Activated CD8-positive, alpha-beta memory T cell treated with anti-CD3 and anti-CD28 coated beads for 1 hour (primary cell): ENCODE measurements at regions not wholly inside any gene's neighbourhood (a gene's known extent, or its start where the extent isn't known, plus 50 kb on each side); places are given as distances from the start of the nearest gene placed in this dataset.
"Not testable (repeated sequence)": the region's sequence is repeated elsewhere in the genome, so short reads cannot be mapped to it uniquely, and the experiment has no call there.

Experiments used
- DNase-seq, 2 donors: peaks; one replicate each; pipeline ENCODE4 v3.0.0-alpha.2; 2020; ENCODE audit warnings: low read depth in 1 of 2; ENCODE audit errors: extremely low read depth in 1 of 2

GRCh38 chr12:66774929-66775328 lies 96.1 kb upstream of the GRIP1 start:
- DNase-seq = no peak

GRCh38 chr12:66775871-66776270 lies 97.0 kb upstream of the GRIP1 start:
- no peak for DNase-seq

GRCh38 chr12:66776974-66777373 lies 98.1 kb upstream of the GRIP1 start:
- peak in 1 of 2 donors; percentile 8 for DNase-seq

DNA sequence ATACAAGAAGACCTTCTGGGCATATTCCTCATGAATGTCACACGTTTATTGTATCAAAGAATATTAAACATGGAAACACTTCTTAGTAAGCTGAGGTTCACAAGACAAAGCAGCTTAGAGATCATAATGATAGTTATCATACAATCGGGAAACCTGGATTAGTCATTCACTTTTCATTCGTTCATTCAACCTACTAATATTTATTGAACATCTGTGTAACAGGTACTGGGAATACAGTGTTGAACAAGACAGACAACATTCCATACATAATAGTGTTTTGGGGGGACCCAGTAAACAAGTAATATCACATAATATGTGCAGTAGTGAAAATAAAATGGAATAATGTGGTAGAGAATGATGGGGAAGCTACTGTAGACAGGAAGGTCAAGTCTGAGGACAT lies 100.6 kb upstream of the GRIP1 start:
- no peak for DNase-seq

DNA sequence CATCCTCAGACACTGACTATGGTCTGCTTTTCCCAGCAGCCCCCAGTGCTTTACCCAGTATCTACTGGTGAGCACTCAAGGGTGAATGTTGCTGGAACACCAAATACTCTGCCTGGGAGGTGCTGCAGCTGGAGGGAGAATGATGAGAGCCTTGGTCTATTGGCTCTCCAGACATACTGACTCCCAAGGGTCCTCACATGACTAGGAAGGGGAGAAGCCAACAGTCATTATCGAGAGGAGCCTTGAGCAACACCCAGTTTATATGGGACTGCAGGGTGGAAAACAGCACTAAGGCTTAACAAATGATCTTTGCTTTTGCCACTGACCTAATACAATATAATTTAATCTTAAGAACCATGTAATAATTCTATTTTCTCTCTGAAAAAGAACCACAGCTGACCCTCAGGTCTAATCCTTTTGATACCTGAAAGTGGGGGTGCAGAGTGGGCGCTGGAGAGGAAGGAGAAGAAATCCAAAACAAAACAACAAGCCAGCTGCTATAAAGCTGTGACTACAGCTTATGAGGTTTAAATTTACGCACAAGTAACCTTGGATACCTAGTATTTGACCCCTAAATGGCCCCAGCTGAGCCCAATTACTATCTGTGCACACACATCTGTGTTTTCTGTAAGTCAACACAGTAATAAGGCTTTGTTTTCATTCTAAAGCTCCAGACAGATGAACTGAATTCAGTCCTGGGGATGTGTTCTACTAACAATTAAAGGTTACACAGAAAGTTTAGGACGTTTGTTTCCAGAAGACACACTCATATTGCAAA lies 107.8 kb upstream of the GRIP1 start:
- DNase-seq = no peak

DNA sequence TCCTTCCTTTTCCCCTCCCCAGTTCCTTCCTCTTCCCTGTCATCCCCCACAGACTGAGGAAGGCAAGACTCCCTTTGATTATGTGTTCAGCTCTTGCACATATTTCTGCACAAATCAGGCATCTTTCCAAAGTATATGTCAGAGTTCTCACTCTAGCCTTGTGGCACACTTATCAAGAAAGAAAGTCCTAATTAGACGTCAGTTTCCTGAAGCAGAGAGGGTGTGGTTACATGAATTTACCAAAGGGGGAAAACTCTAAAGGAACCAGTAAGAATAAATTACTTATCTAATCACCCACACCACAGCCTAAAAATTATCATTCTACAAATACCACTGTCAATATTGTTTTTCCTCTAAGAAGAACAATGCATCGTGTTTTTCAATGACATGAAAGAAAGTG lies 120.7 kb upstream of the GRIP1 start:
- no peak for DNase-seq

GRCh38 chr12:66800046-66800445 lies 121.2 kb upstream of the GRIP1 start:
- no peak for DNase-seq

- no peak for DNase-seq
Measured at GRCh38 chr12:66803930-66804329, 125.1 kb upstream of the GRIP1 start.

GRCh38 chr12:66804563-66804974 lies 125.7 kb upstream of the GRIP1 start:
- DNase-seq = no peak

DNA sequence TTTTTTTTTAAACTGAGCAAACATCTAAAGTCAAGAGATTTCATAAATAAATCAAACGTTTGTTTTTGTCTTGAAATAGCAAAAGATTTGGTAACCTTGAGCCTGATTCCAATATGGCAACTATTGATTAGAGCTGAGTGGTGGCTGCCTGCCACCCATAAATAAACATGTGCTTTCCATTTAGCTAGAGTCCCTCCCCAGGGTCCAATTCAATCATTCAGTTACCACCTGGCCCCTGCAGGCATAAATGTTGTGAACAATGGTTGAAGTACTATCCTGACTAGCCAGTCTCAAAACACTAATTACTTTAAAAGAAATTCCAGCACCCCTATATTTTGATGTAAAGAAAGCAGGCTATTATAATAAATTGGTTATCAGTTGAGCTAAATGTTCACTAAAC lies 129.7 kb upstream of the GRIP1 start:
- no peak for DNase-seq

DNA sequence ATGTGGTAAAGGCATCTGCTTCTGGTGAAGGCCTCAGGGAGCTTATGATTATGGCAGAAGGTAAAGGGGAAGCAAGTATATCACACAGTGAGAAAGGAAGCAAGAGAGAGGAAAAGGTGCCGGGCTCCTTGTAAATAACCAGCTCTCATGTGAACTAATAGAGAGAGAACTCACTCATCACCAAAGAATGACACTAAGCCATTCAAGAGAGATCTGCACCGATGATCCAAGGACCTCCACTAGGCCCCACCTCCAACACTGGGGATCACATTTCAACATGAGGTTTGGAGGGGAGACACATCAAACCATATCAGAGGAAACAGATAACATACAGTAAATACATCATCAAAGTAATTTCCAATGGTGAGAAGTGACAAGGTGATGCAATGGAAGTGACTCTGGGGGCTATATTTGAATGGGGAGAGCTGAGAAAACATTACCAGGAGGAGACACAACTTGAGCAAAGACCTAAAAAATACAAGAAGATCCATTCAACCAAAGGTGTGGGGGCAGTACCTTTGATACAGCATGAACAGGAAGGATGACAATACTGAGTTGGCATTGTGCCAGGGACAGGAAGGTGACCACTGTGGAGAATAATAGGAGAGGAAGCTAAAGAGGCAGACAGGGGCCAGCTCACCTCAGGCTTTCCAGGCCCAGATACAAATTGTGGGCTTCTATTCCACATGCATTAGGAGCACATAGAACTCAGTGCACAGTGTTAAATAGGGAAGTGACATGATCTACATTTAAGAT lies 134.4 kb upstream of the GRIP1 start:
- no peak for DNase-seq

- DNase-seq = no peak
Measured at GRCh38 chr12:66819587-66819986, 140.7 kb upstream of the GRIP1 start.

GRCh38 chr12:66822961-66823360 lies 144.1 kb upstream of the GRIP1 start:
- DNase-seq = no peak

- no peak for DNase-seq
Measured at GRCh38 chr12:66823857-66824570, 145.1 kb upstream of the GRIP1 start.

DNA sequence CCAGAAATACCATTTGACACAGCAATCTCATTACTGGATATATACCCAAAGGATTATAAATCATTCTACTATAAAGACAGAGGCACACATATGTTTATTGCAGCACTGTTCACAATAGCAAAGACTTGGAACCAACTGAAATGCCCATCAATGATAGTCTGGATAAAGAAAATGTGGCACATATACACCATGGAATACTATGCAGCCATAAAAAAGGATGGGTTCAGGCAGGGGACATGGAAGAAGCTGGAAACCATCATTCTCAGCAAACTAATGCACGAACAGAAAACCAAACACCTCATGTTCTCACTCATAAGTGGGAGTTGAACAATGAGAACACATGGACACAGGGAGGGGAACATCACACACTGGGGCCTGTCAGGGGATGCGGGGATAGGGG lies 147.0 kb upstream of the GRIP1 start:
- not testable (repeated sequence) for DNase-seq

DNA sequence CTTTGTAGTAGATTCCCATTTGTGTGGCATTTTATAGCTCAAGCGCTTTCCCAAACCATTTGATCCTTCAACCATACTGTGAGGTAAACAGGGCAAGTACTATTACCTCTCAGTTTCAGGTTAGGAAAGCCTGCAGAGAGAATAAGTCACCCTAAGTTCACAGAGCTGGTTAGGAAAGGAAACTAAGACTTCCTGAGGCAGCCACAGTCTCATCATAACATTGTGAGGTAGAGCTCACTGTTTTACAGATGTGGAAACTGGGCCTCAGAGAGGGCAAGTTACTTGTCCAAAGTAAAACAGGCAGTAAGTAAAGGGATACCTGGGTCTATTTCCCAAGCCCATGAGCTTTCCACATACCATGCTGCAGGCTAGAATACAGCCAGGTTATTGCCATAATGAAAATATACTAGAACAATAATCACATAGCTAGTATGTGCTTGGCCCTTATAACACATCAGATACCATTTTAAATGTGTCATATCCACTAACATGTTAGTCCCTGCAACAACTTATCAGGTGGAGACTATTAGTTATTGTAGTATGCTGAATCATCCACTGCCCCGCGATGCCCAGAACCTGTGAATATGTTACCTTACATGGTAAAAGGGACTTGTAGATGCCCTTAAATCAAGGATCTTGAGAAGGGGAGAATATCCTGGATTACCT lies 150.9 kb upstream of the GRIP1 start:
- DNase-seq = no peak

DNA sequence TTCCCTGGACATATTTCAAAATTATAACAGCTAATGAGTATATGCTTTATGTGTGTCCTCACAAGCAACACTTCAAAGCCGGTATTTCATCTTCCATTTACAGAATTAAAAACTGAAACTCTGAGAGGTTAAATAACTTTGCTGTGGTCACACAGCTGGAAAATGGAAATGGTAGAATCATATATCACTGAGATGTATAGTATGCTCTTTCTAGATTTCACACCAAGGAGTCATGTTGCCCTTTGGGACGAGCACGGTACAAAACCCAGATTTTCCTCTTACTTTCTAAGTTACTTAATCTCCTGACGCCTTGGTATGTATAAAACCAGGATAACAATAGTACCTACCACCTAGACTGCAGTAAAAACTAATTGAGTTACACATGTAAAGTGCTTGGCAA lies 152.6 kb upstream of the GRIP1 start:
- no peak for DNase-seq

- DNase-seq = no peak
Measured at GRCh38 chr12:66832997-66833396, 154.1 kb upstream of the GRIP1 start.

DNA sequence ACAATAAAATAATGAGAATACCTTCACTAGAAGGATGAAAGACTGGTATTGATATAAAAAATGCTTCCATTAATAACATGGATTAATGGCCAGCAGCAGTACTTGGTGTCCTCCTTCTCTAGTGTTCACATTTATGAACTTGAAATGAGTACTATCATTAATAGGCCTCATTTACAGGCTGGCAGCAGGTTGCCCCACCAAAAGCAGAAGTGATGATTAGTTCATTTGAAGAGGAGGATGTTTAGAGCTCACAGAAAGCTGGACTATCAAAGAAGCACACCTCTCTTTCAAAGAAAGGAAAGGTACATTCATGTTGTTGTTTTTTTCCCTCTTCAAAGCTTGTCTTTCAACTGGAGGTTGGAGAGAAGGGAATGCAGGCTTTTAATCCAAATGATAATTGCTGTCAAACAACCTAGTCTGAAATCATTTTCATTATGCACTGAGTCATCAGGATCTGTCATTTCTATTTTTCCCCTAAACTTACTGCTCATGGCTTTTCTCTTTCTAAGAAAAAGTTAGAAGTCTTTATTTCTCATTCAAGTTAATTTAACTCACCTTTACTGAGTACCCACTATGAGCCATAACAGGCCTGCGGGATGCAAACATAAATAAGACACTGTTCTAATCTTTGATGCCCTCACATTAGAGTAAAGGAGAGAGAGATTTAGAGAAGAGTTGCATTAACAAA lies 157.9 kb upstream of the GRIP1 start:
- no peak for DNase-seq

DNA sequence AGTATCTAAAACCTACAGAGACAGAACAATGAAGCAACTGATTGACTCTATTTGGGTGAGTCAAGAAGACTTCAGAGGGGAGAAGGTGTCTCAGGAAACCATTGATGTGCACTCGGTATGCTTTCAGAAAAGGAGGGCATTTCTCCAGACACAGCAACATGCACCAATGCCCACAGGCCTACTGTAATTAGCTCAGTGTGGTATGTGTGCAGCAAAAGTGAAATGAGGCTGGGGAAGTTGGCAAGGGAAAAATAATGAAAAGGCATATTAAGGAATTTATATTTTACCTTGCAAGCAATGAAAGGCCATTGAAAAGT lies 158.4 kb upstream of the GRIP1 start:
- DNase-seq = no peak

- DNase-seq = no peak
Measured at GRCh38 chr12:66838366-66838765, 159.5 kb upstream of the GRIP1 start.
